Liver (tissue), 3 donors: ENCODE measurements at regions not wholly inside any gene's neighbourhood (a gene's known extent, or its start where the extent isn't known, plus 50 kb on each side); places are given as distances from the start of the nearest gene placed in this dataset.

Source experiments
- EGR1 ChIP-seq, 2 donors: IDR thresholded peaks; 2 replicates each; pipeline ENCODE4 v1.6.1; 2016 to 2018; ENCODE audit warnings: antibody characterized with exemption in 2 of 2, low read depth in 2 of 2
- GABPA ChIP-seq, 2 donors: IDR thresholded peaks in 1 of 2; conservative IDR thresholded peaks in 1 of 2; 2 replicates each; pipeline ENCODE4 v1.6.1; 2016; ENCODE audit warnings: antibody characterized with exemption in 2 of 2, mild to moderate bottlenecking in 1 of 2, moderate library complexity in 1 of 2
- HNF4G ChIP-seq: IDR thresholded peaks from 2 replicates; pipeline ENCODE4 v1.6.1; 2016; ENCODE audit warnings: antibody characterized with exemption
- JUND ChIP-seq, 2 donors: IDR thresholded peaks; 2 replicates each; pipeline ENCODE4 v1.6.1; 2016; ENCODE audit warnings: antibody characterized with exemption in 2 of 2
- RAD21 ChIP-seq, 2 donors: IDR thresholded peaks; 2 replicates each; pipeline ENCODE4 v1.6.1; 2016; ENCODE audit warnings: antibody characterized with exemption in 2 of 2, mild to moderate bottlenecking in 2 of 2
- RXRA ChIP-seq, 2 donors: IDR thresholded peaks; 2 replicates each; pipeline ENCODE4 v1.6.1; 2017 to 2018; ENCODE audit warnings: antibody characterized with exemption in 2 of 2, mild to moderate bottlenecking in 1 of 2
- SP1 ChIP-seq: IDR thresholded peaks from 2 replicates; pipeline ENCODE4 v1.6.1; 2018; ENCODE audit warnings: antibody characterized with exemption, mild to moderate bottlenecking
- TAF1 ChIP-seq: conservative IDR thresholded peaks from 2 replicates; pipeline ENCODE4 v1.6.1; 2016; ENCODE audit warnings: antibody characterized with exemption, mild to moderate bottlenecking
- YY1 ChIP-seq: IDR thresholded peaks from 2 replicates; pipeline ENCODE4 v1.6.1; 2016; ENCODE audit warnings: antibody characterized with exemption, mild to moderate bottlenecking
- TF ChIP-seq, protein P1 (sequence below): fragments of 150-350 bp; IDR thresholded peaks from 2 replicates; pipeline ENCODE4 v1.5.1; 2017; ENCODE audit warnings: improper control_type of control experiment, low read depth, low read length; ENCODE audit not compliant: missing input control
- TF ChIP-seq, protein P2 (sequence below): IDR thresholded peaks from 2 replicates; pipeline ENCODE4 v1.6.1; 2016; ENCODE audit warnings: antibody characterized with exemption, mild to moderate bottlenecking
- TF ChIP-seq, protein P3 (sequence below): IDR thresholded peaks from 2 replicates; pipeline ENCODE4 v1.6.1; 2016; ENCODE audit warnings: antibody characterized with exemption
- TF ChIP-seq, protein P4 (sequence below): IDR thresholded peaks from 2 replicates; pipeline ENCODE4 v1.6.1; 2016; ENCODE audit warnings: antibody characterized with exemption
- TF ChIP-seq, protein P5 (sequence below): IDR thresholded peaks from 2 replicates; pipeline ENCODE4 v1.6.1; 2016; ENCODE audit warnings: antibody characterized with exemption
- donor health status: healthy.
- donor health status: healthy.

DNA sequence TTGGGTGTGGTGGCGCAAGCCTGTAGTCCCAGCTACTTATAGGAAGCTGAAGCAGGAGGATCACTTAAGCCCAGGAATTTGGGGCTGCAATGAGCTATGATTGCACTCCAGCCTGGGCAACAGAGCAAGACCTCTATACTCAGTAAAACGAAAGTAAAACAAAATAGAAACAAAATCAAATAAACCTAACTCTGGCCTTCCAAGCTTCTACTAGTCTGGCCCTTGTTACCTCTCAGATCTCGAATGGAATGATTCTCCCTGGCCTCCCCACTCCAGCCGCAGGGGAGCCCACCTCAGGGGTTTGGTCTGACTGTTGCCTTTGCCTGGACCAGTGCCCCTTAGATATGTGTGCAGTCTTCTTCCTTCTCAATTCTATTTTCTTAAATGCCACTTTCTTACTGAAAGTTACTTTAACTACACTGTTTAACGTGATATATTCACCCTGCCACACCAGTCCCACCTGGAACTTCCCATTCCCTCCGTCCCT, 160.0 kb upstream of the GCFC2 start:
- TF ChIP-seq, protein P1, sequence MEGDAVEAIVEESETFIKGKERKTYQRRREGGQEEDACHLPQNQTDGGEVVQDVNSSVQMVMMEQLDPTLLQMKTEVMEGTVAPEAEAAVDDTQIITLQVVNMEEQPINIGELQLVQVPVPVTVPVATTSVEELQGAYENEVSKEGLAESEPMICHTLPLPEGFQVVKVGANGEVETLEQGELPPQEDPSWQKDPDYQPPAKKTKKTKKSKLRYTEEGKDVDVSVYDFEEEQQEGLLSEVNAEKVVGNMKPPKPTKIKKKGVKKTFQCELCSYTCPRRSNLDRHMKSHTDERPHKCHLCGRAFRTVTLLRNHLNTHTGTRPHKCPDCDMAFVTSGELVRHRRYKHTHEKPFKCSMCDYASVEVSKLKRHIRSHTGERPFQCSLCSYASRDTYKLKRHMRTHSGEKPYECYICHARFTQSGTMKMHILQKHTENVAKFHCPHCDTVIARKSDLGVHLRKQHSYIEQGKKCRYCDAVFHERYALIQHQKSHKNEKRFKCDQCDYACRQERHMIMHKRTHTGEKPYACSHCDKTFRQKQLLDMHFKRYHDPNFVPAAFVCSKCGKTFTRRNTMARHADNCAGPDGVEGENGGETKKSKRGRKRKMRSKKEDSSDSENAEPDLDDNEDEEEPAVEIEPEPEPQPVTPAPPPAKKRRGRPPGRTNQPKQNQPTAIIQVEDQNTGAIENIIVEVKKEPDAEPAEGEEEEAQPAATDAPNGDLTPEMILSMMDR: no peak
- TF ChIP-seq, protein P2, sequence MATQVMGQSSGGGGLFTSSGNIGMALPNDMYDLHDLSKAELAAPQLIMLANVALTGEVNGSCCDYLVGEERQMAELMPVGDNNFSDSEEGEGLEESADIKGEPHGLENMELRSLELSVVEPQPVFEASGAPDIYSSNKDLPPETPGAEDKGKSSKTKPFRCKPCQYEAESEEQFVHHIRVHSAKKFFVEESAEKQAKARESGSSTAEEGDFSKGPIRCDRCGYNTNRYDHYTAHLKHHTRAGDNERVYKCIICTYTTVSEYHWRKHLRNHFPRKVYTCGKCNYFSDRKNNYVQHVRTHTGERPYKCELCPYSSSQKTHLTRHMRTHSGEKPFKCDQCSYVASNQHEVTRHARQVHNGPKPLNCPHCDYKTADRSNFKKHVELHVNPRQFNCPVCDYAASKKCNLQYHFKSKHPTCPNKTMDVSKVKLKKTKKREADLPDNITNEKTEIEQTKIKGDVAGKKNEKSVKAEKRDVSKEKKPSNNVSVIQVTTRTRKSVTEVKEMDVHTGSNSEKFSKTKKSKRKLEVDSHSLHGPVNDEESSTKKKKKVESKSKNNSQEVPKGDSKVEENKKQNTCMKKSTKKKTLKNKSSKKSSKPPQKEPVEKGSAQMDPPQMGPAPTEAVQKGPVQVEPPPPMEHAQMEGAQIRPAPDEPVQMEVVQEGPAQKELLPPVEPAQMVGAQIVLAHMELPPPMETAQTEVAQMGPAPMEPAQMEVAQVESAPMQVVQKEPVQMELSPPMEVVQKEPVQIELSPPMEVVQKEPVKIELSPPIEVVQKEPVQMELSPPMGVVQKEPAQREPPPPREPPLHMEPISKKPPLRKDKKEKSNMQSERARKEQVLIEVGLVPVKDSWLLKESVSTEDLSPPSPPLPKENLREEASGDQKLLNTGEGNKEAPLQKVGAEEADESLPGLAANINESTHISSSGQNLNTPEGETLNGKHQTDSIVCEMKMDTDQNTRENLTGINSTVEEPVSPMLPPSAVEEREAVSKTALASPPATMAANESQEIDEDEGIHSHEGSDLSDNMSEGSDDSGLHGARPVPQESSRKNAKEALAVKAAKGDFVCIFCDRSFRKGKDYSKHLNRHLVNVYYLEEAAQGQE: no peak
- TF ChIP-seq EGR1 (IDR thresholded peaks at IDR 0.05; ENCODE audit: low read depth in 2 of 2) (no peak), SP1 (peak; percentile 48), YY1 (no peak), RXRA (IDR thresholded peaks at IDR 0.05) (no peak), JUND (IDR thresholded peaks at IDR 0.05) (no peak), RAD21 (IDR thresholded peaks at IDR 0.05) (no peak), HNF4G (no peak), GABPA (IDR thresholded peaks at IDR 0.05 in 1 of 2, conservative IDR thresholded peaks at IDR 0.05 in 1 of 2) (no peak), TAF1 (no peak)
- TF ChIP-seq, protein P3, sequence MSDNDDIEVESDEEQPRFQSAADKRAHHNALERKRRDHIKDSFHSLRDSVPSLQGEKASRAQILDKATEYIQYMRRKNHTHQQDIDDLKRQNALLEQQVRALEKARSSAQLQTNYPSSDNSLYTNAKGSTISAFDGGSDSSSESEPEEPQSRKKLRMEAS: no peak
- TF ChIP-seq, protein P4, sequence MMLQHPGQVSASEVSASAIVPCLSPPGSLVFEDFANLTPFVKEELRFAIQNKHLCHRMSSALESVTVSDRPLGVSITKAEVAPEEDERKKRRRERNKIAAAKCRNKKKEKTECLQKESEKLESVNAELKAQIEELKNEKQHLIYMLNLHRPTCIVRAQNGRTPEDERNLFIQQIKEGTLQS: no peak
- TF ChIP-seq, protein P5, sequence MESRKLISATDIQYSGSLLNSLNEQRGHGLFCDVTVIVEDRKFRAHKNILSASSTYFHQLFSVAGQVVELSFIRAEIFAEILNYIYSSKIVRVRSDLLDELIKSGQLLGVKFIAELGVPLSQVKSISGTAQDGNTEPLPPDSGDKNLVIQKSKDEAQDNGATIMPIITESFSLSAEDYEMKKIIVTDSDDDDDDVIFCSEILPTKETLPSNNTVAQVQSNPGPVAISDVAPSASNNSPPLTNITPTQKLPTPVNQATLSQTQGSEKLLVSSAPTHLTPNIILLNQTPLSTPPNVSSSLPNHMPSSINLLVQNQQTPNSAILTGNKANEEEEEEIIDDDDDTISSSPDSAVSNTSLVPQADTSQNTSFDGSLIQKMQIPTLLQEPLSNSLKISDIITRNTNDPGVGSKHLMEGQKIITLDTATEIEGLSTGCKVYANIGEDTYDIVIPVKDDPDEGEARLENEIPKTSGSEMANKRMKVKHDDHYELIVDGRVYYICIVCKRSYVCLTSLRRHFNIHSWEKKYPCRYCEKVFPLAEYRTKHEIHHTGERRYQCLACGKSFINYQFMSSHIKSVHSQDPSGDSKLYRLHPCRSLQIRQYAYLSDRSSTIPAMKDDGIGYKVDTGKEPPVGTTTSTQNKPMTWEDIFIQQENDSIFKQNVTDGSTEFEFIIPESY: no peak
